ENCODE measurements at regions not wholly inside any gene's neighbourhood (a gene's known extent, or its start where the extent isn't known, plus 50 kb on each side); places are given as distances from the start of the nearest gene placed in this dataset.

DNA sequence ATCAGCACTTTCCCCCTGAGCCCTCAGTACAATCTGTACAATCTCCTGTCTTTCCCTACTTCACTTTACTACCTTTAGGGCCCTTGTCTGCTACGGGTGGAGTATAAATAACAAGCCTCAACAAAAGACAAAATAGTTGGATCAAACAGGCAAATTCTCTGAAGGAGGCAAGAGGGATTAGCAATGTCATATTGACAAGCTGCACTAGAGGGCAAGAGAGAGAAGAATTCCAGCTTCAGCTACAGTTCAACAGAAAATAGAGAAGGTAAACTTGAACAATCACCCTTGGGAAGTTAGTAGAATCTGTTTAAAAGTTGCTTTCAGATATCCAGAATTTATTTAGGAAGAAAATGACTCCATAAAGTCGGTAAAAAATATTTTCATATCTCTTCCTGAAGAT, 68.4 kb upstream of the IZUMO3 start:
- Histone ChIP-seq H3K9ac (ENCODE audit: low read depth in 2 of 2, low read length in 2 of 2) (no peak overlapping the region), H3K4me1 (no peaks in the 10 kb centered on the region)
- no peak for TF ChIP-seq CTCF (IDR thresholded peaks at IDR 0.05)

GRCh38 chr9:24608599-24608998, 62.9 kb upstream of the IZUMO3 start:
- Histone ChIP-seq H3K9me3 (no peaks in the 10 kb centered on the region), H3K4me3 (no peak overlapping the region), H3K27ac (no peak overlapping the region), H3K36me3 (no peaks in the 10 kb centered on the region), H3K27me3 (no peaks in the 10 kb centered on the region), H3K9ac (ENCODE audit: low read depth in 2 of 2, low read length in 2 of 2) (no peak overlapping the region), H3K4me1 (no peaks in the 10 kb centered on the region)
- TF ChIP-seq CTCF (IDR thresholded peaks at IDR 0.05), result no peak
- intact Hi-C loops (cut with DNase I), result no loop called here
- no peak for DNase-seq

More for the DNA sequence above, 68.4 kb upstream of the IZUMO3 start:
- Histone ChIP-seq H3K36me3 (no peaks in the 10 kb centered on the region), H3K27ac (no peak overlapping the region), H3K9me3 (no peaks in the 10 kb centered on the region), H3K27me3 (no peaks in the 10 kb centered on the region), H3K4me3 (no peak overlapping the region)
- intact Hi-C loops (cut with DNase I), result no loop called here
- DNase-seq, result no peak

- Histone ChIP-seq H3K9me3 (no peaks in the 10 kb centered on the region), H3K4me1 (no peaks in the 10 kb centered on the region), H3K27ac (no peak overlapping the region), H3K9ac (ENCODE audit: low read depth in 2 of 2, low read length in 2 of 2) (no peak overlapping the region), H3K36me3 (no peaks in the 10 kb centered on the region), H3K4me3 (no peak overlapping the region), H3K27me3 (no peaks in the 10 kb centered on the region)
- intact Hi-C loops (cut with DNase I), result no loop called here
- TF ChIP-seq CTCF (IDR thresholded peaks at IDR 0.05), result no peak
- no peak for DNase-seq
Measured at GRCh38 chr9:24602693-24603352, 57.1 kb upstream of the IZUMO3 start.

Measured in colonic mucosa (tissue), 4 donors.